ENCODE measurements at regions not wholly inside any gene's neighbourhood (a gene's known extent, or its start where the extent isn't known, plus 50 kb on each side); places are given as distances from the start of the nearest gene placed in this dataset.

- TF ChIP-seq CTCF (IDR thresholded peaks at IDR 0.05) (no peak), POLR2A (IDR thresholded peaks at IDR 0.05) (no peak)
Observed at GRCh38 chr2:57685032-57685431, 361.6 kb upstream of the VRK2 start.
